Muscle of arm (tissue), 1 donor: ENCODE measurements at regions not wholly inside any gene's neighbourhood (a gene's known extent, or its start where the extent isn't known, plus 50 kb on each side); places are given as distances from the start of the nearest gene placed in this dataset.
"Not testable (repeated sequence)": the region's sequence is repeated elsewhere in the genome, so short reads cannot be mapped to it uniquely, and the experiment has no call there.

ENCODE experiments used
- DNase-seq: peaks from one replicate; pipeline ENCODE4 v3.0.0-alpha.2; 2013

DNA sequence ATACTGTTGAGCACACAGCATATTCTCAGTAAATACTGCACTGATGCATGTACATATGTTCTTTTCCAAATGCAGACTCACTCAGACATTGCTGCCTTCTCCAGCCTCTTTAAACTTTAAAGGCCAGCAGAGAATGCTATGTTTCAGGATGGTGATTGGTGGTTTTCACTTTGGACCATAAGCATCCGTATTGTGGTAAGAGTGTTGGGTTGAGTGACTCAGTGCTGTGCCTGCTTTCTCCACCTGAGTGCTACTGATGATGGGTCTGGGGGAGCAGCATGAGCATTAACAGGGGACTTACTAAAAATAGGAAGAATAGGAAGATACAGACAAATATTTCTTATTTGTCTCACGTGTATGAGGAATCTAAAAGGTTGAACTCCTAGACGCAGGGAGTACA is 56.3 kb upstream of the ZNF92 start:
- DNase-seq = no peak

DNA sequence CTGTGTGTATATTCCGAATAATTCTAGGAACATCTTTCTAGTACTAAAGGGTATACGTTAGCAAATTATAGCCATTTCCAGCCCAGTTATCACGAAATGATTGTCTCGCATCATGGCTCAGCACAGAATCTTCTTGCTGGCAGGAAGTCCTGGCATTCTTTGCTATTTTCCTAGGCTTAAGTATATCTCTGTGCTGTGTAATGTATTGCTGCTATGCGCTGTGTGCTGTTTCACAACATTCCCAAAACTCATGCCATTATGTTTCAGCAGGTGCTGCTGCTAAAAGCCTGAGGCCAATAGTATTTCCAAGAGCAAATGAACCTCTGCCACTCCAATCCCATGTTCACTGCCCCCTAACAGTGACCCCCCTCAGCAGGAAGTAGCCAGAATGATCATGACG is 62.9 kb upstream of the ZNF92 start:
- DNase-seq = no peak

DNA sequence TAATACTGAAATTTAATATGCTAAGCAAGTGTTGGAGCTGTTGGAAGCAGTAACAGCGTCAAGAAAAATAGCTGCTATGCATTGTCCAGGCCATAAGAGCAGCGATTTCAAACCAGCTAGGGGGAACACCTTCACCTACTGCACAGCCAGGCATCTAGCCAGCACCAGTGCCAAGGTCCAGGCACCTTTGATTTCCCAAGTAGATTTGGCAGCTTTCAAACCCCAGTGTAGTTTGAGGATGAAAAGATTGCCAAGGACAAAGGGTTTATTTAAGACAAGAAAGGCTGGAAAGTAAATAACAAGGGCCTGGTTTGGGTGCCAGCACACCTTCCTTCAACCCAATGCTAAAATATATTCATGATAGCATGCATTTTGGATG is 65.4 kb upstream of the ZNF92 start:
- DNase-seq = no peak

DNA sequence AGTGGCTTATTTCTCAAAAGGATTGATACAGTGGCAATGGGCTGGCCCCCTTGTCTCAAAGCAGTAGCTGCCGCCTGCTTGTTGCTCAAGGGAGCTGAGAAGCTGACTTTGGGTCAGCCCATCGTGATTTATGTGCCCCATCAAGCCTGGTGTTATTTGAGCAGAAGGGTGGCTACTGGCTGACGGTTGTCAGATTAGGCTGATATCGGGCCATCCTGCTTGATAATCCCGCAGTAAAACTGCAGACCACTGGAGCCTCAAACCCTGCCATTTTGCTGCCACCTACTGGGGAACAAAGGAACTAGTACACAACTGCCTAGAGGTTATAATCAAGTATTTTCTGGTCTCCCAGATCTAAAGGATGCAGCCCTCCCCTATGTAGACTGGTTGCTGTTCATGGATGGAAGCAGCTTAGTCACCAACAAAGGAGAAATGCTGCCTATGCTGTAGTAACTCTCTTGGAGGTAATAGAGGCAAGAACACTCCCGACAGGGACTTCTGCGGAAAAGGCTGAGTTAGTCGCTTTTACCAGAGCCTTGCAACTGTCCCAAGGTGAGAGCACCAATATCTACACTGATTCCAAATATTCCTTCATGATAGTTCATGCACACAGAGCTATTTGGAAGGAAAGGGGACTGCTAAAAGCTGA is 65.9 kb upstream of the ZNF92 start:
- DNase-seq = peak; percentile 70

GRCh38 chr7:65304175-65304574 is 69.5 kb upstream of the ZNF92 start:
- DNase-seq = no peak

DNA sequence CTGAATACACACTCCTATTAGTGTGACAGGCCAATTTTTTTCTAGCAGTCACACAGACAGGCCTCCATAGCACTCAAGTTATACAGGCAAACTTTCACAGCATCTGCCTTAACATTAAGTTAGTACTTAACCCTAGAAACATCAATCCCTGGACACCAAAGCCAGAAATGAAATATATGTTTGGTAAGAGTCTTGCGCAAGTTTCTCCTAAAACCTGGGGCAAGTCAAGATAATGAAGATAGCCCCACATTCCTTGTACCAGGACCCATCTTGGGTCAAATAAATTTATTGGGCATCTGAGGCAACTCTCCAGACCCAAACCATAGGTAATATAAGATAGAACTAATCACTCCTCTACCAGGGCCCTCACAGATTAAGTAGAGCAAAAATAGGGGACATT is 70.8 kb upstream of the ZNF92 start:
- no peak for DNase-seq

DNA sequence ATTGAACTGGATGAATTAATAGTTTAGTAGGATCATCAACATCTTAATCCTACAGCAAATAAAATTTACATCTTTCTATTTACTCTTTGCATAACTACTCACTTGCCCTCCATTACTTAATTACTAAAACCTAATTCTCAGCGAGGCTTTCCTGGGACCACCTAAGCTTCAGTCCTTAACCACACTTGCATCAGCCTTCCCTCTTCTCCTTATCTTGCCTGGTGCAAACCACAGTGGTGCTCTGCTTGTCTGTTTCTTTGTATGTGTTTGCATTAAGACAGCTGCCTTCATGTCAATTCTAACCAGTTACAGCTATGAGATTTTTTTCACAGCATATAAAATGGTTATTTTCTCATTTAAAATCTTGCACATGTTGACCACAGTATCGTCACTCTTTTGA is 72.6 kb upstream of the ZNF92 start:
- no peak for DNase-seq

- no peak for DNase-seq
Measured at GRCh38 chr7:65295409-65295808, 78.2 kb upstream of the ZNF92 start.

GRCh38 chr7:65290340-65290739 is 83.3 kb upstream of the ZNF92 start:
- not testable (repeated sequence) for DNase-seq

DNA sequence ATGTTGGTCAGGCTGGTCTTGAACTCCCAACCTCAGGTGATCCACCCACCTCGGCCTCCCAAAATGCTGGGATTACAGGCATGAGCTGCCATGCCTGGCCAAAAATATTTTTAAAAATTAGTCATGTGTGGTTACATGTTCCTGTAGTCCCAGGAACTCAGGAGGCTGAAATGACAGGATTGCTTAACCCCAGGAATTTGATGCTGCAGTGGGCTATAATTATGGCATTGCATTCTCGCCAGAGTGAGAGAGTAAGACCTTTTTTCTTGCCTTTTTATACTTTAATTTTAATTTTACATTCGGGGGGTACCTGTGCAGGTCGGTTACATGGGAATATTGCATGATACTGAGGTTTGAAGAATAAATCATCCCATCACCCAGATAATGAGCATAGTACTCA is 86.6 kb upstream of the ZNF92 start:
- DNase-seq = no peak

DNA sequence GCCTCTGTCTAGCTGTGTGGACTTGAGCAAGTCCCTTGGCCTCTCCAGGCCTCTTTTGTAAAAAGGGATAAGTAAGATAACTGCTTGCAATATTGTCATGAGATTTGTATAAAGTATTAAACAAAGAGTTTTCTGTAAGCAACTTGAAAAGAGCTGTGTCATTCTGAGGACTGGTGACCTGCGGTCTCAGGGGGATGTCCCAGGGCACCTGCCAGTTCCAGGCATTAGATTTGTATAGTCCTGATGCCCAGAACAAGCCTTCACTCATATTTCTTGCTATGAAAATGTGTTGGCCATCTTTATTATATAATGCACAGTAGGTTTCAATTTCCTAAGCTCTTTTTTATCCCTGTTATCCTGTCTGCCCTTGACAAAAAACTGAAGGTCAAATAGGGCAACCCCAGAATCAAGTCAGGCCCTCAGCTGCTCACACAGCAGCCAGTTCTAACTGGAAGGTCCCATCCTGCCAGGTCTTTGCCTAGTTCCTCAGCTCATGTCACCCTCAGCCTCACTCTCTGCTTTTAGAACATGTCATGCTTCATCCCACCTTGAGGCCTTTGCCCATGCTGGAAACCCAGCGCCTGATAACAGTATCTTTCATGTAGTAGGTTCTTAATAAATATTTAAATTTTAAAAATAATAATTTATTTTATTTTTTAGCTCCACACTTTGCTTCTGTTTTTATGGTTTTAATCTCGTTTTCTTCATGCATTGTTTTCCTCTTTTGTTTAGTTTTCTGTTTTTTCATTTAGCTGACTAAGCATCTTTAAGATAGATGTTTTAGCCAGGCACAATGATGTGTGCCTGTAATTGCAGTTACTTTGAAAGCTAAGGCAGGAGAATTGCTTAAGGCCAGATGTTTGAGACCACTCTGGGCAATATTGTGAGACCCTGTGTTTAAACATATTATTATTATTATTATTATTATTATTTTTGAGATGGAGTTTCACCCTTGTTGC is 87.5 kb upstream of the ZNF92 start:
- DNase-seq = no peak

DNA sequence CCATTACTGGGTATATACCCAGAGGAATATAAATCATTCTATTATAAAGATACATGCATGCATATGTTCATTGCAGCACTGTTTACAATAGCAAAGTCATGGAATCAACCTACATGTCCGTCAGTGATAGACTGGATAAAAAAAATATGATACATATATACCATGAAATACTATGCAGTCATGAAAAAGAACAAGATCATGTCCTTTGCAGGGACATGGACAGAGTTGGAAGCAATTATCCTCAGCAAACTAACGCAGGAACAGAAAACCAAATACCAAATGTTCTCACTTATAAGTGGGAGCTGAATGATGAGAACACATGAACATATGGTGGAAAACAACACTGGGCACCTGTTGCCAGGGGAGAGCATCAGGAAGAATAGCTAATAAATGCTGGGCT is 88.4 kb upstream of the ZNF92 start:
- not testable (repeated sequence) for DNase-seq

DNA sequence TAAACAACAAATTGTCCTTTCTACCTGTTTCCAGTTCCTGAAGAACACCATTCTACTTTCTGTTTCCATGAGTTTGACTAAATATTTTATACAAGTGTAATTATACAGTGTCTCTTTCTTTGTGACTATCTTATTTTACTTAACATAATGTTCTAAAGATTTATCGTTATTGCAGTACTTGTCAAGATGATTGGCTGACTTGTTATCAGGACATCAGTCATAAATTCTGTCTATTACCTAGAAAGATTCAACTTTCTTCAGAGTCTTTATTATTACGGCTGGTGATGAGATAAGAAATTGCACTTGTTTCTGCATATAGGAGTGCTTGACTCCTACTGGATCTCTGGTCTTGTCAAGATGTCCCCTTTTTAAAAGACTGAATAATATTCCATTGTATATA is 93.9 kb upstream of the ZNF92 start:
- DNase-seq = no peak

GRCh38 chr7:65276822-65277221 is 96.8 kb upstream of the ZNF92 start:
- DNase-seq = no peak

DNA sequence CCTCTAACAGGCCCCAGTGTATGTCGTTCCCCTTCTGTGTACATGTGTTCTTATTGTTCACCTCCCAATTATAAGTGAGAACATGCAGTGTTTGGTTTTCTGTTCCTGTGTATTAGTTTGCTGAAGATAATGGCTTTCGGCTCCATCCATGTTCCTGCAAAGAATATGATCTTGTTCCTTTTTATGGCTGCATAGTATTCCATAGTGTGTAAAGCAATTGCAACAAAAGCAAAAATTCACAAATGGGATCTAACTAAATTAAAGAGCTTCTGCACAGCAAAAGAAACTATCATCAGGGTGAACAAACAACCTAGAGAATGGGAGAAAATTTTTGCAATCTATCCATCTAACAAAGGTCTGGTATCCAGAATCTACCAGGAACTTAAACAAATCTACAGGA is 102.2 kb upstream of the ZNF92 start:
- DNase-seq = not testable (repeated sequence)

- peak; percentile 71 for DNase-seq
Measured at GRCh38 chr7:65269150-65269856, 104.4 kb upstream of the ZNF92 start.

- no peak for DNase-seq
Measured at GRCh38 chr7:65268782-65269149, 104.9 kb upstream of the ZNF92 start.

GRCh38 chr7:65265933-65266519 is 107.6 kb upstream of the ZNF92 start:
- no peak for DNase-seq

GRCh38 chr7:65264258-65264657 is 109.4 kb upstream of the ZNF92 start:
- DNase-seq = no peak

GRCh38 chr7:65260673-65261072 is 113.0 kb upstream of the ZNF92 start:
- not testable (repeated sequence) for DNase-seq

GRCh38 chr7:65259864-65260525 is 113.7 kb upstream of the ZNF92 start:
- DNase-seq = not testable (repeated sequence)

DNA sequence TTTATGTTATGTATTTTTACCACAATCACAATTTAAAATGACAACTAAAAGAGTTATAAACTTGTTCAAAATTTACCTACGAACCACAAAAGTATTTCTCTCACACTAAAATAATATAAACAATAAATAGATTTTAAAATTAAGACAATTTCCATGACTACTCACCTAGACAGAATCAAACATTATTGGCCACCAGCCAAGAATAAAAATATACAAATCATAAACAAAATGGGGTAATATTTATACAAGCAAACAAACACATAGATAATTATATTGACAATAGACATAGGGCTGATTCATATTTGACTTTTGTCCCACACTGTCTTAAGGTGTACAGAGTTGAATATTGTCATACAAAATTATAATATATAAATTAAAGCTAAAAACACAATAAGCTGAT is 119.6 kb upstream of the ZNF92 start:
- DNase-seq = no peak
